ENCODE measurements at regions not wholly inside any gene's neighbourhood (a gene's known extent, or its start where the extent isn't known, plus 50 kb on each side); places are given as distances from the start of the nearest gene placed in this dataset.

DNA sequence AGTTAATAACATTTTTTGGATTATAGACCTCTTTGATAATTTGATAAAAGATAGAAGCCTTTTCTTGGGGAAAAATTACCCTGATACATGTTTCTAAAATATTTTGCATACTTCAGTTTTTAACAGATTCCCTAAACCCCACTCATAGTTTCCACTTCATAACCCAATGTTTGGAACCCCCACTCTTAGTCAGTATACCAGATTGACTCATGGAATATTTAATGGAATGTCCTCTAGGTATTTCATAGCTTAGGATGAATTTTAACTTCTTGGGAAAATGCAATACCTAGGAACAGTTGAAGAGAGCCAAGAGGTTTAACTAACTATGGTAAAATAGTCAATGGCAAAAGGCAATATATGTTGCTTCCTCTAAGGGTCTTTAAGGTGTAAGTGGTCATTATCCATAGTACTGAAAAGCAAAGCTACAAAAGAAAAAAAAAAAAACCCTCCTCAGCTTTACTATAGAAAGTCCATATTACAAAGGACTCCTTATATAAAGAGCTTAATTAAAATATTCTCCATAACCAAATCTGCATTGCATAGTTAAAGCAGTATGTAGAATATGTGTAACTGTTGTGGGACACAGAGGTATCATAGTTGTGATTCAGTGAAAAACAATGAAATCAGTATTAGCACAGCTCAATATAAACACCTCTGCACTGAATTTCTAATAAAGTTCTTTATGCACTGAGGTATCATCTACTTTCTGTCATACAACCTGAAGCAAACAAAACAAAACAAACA, 159.9 kb downstream of the PCDH7 start:
- no peak for DNase-seq

DNA sequence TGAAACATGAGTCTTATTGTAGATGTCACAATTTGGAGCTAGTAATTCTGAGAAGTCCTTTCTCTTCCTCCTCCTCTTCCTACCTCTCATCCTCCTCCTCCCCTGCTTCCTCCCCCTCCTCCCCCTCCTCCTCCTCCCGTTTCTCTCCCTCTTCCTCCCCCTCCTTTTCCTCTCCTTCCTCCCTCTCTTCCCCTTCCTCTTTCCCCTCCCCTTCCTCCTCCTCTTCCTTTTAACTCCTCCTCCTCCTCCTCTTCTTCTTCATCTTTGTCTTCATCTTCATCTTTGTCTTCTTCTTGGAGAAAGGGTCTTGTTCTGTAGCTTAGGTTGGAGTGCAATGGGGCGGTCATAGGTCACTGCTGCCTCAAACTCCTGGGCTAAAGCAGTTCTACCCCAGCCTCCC, 161.8 kb downstream of the PCDH7 start:
- no peak for DNase-seq

DNA sequence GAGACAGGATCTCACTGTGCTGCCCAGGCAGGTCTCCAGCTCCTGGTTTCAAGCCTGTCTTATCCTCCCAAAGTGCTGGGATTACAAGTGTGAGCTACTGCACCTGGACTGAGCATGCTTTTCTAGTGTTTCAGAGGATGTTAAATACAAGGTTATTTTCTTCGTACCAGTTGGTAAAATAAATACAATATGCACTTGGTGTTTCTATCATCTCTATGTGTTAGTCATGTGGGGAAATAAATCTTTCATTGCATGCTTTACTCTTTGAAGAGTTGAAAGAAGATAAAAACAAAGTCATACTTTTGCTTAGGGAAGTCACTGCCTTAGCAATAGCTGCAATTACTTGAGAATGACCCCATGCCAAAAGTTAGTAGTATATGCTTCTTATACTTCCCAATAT, 162.3 kb downstream of the PCDH7 start:
- DNase-seq, result no peak

DNA sequence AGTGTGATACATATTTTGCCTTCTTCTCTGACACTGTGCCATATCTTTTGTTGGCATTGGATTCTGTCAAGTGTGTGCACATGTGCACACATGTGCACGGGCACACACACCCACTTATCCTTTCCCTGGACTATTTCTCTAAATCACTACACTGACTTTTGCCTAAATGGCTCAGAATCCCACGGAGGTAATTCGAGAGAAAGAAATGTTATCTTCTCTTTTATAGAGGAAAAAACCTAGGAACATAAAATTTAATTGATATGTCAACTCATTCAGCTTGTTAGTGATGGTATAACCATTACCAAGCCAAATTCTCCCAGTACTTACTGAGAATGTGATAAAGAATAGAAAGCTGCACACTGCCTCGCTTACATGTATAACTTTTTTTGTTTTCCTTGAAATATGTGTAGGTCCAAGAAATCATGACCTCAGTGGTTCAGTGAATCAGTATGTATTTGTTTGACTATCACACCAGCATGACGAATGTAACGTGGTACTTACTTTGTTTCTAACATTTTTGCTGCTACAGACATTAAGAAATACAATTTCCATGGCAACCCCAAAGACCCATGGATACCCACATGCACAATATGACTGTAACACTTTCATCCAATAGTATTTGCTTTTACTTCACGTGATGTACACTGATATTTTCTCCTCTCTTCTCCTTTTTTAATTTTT, 163.0 kb downstream of the PCDH7 start:
- no peak for DNase-seq

DNA sequence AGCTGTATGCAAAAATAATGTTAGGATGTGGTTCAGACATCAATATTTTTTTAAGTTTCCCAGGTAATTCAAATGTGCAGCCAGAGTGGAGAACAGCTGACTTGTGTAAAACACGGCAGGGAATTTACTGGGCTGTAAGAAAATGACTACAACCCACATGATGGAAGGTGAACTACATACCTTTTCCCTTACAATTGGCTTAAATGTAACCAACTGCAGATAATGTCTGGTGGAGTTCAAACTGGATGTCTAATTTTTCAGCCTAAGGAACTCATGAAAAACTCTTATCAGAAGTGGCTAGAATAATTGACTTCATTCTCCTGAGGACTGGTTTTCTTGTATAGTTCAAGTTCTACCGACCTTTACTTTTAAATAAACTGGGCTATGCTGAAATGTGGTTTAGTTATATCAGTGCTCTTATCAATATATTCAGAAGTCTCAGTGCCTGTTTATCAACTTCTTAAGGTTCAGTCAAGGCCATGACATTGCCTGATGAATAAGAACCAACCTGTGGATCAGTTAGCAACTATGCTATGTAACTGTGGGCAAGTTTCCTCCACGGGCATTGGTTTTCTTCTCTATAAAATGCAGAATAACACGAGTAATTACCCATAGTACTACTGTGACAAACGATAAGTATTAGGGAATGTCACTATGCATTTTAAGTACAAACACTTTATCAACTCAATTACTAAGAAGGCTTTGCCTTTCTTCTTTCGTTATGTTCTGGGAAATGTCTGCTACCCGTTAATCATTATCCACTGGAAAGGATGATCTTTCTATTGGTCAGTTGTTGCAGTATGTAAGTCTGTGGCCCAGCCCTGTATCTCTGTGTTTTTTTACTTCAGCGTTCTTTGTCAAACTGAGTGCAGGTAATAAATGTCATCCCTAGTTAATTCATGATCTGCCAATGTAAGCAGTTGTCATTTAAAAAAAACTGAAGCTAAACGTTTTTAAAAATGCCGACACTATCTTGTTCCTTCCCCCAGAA, 181.6 kb downstream of the PCDH7 start:
- DNase-seq, result no peak

DNA sequence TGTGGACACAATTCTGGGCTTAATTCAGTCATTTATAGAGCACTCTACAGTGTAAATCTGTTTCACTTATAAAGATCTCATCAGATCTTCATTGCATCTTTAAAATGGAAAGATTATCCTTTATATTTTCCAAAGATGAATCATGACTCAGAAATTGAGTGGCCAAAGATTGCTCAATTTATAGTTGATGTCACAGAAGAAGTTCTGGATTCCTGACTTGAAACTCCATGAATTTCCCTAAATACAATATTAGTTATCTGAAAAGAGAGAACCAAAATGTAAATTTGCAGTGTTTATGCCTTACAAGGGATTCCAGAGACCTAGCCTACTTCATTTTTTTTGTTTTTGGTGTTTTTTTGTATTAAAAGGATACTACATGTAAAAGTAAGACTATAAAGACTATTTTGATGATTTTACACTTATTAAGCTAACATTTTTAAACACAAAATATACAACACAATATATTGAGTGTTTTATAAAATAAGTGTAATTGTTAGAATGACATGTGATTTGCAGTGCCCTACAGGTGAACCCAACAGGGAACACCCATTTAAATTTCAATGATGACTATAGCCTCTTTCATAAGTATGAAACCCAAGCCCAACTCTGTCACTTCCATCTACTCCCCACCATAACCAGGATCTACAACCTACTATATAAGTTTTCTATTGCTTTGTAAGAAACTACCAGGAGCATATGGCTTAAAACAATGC, 183.5 kb downstream of the PCDH7 start:
- no peak for DNase-seq

DNA sequence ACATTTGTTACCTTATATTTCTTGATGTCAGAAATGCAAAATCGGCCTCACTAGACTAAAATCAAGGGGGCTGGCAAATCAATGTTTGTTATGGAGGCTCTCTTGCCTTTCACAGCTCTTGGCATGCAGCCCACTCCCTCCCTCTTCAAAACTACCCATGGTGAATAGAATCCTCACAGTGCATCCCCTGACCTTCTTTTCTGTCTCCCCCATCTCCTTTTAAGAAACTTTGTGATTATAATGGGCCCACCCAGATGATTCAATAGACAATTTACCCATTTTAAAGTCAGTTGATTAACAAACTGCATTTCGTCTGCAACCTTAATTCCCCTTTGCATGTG, 184.0 kb downstream of the PCDH7 start:
- DNase-seq, result no peak

DNA sequence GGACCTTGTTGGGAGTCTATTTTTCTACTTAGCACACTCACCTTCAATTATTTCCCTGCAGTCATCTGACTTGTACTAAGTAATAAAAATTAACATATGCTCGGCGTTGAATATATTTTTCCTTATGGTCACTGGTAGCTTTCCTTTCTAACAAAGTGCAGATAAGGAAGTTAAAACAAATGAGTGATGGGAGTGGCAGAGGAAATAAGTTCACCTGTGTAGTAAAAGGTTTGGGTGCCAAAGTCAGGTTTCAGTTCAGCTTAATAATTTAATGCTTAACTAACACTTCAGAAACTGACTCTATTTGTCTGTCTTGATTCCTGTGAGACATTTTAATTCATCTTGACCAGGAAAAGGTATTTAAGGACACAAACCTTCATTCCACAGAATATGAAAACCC, 184.4 kb downstream of the PCDH7 start:
- DNase-seq, result no peak

DNA sequence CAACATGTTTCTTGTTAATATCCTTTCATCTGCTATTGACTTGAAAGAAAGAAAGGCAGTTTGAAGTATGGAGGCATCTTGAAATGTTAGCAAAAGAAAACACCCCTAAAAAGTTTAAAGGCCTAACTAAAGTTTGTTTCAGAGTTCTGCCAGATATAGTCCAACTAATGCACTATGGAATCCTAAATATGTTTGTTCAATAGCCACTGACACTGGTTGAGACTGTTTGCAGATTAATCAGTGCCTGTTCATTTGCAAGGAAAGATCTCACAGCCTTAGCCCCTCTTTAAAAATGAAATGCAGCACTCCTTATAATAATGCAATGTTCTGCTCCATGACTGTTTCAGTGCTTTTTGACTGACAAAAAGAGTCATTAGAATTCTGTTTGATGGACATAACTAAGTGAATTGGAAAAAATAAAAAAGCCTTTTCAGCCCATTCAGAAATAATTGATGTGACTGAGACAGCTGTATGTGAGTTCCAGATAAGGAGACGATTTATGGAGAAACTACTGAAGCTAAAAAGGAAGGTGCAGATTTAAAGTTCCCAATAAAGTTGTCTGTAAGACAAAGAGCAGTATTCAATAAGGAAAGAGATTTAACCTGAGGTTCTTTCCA, 192.0 kb downstream of the PCDH7 start:
- no peak for DNase-seq

DNA sequence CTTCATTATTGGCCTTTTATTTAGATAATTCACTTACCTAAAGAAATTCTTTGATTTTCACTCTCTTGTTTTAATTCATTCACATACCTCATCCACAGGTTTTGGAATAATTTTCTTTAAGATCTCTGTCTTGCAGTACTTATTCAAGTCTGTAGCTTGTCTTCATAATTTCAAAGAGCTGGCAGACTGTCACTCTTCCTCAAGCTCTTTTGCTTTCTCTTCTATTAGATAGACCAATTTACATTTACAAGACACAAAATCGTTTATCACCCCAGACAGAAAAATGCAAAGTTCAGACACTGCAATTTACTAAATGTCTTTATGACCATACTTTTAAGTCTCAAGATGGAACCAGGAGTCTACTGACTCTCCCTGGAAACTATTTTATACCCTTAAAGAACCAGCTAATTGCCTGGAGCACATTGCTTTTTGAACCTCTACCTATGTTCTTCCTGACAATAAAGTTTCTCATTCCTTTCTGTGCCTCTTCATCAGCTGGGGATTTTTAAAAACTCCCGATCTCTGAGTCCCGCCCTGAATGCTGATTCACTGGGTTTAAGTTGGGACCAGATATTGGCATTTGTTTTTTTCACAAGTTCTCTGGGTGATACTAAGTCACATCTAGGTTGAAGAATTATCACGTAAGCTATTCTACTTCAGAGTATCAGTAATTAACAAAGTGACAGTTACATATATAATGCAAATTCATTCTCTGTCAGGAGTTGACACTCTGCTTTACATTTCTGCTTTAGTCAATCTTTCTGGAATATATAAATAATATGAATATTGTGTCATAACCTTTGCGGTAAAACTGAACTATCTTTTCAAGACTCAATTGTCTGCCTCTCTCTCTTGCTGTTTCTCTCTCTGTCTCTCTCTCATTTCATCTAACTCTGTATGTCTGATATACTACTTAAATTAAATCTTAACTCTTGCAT, 196.4 kb downstream of the PCDH7 start:
- no peak for DNase-seq

DNA sequence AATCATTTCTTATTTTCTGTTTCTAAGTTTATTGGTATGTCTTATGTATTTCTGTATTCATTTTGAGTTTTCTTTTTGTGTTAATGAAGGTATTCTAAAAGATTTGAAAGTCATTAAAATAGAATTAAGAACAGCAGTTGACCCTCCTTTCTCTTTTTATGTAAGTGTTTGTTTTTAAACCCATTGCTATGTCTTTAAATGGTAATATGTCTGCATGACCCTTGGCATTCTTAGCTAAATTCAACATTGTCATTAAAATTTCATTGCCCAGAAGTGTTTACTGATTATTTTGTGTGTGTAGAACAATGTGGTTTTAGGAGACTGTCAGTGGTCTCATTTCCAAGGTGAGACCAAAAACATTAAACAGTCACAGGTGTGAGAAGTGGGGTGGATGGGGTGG, 197.8 kb downstream of the PCDH7 start:
- no peak for DNase-seq

DNA sequence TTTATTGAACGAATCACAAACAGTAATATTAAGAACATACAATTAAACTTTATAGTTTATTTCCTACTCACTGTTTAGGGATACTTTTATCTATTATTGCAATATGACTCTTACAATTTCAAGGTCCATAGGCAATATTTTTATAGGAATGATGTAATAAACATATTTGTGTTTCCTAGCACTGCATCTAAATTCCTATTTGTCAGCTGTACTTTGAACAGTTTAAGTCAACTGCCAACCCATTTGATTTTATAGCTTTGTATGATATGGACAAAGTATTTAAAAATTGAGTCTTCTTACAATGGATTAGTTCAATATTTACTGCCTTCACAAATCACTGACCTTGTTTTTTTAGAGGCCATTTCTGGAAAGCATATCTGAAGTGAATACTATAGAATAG, 199.3 kb downstream of the PCDH7 start:
- DNase-seq, result no peak

DNA sequence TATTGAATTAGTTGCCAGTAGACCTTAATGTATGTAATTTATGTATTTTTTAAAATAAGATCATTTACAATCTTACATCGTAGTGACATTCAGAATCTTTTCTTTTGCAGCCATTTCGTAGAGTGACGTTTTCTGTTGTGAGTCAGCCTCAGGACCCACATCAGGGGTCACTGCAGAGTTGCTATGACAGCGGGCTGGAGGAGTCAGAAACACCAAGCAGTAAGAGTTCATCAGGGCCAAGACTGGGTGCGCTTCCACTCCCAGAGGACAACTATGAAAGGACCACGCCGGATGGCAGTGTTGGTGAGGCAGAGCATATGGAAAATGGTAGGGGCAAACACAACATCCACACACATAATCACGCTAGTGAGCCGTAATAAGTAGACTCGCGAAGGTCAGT, 199.9 kb downstream of the PCDH7 start:
- no peak for DNase-seq

DNA sequence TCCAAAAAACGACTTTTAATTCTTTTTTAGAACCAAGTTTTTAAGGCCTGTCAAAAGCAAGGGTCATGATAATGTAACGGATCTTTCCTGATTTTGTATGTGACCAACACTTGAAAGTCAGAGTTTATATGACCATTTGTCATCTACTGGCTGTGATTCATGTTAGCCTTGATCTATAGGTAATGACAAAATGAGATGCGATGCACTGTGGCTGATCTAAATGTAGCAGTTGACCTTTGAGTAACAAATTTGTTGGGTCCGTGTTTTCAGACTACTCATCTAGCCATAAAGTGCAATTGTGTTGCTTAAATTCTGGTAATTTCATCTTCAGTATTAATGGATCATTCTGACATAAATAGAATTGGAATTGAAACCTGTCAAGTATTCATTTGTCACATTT, 202.5 kb downstream of the PCDH7 start:
- DNase-seq, result no peak

DNA sequence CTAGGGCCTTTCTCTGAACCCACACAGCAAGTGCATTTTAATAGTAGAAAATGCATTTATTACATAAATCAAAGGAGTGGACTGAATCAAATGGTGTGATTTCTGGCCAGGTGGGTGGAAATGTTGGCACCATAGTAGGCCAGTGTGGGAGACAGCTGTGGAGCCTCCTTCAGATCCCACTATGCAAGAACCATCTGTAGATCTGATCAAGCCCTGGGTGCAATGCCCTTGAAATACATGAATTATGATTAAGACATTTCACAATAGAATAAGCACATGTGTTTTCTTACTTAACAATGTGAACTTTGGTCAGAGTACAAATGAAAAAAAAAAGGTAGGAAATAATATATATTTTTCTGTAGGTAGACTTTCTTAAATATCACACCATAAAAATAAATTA, 204.3 kb downstream of the PCDH7 start:
- DNase-seq, result no peak

DNA sequence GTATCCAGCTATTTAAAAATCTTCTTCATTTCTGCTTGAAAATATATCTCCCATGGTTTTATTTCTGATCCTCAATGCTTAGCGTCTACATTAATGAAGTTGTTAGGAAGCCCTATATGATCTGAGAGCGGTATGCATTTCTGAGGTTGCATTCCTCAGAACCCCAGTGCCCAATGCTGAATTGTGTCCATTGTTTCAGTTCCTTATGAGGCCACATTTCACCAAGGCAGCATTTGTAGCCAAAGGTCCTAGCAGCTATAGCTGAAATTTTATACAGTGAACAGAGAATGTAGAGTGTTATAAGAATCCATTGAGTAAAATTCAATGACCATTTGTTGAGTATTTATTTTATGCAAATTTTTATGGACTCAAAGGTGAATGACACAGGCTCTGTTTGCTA, 209.5 kb downstream of the PCDH7 start:
- DNase-seq, result no peak

DNA sequence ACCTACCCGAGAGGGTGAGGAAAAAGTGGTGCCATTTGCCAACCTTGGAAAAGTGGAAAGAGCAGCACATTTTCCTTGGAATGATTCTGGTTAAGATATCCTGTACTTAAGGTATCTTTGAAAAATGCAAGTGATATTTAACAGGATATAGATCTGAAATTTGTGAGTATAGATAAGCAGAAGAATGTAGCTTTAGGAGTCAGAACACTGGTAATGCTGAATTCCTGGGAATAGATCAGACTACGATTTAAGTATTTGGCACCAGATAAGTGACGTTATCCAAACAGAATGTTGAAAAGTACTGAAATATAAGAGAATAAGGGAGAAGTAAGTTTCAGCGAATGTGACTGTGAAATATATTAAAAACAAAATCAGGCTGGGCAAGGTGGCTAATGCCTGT, 210.1 kb downstream of the PCDH7 start:
- no peak for DNase-seq

DNA sequence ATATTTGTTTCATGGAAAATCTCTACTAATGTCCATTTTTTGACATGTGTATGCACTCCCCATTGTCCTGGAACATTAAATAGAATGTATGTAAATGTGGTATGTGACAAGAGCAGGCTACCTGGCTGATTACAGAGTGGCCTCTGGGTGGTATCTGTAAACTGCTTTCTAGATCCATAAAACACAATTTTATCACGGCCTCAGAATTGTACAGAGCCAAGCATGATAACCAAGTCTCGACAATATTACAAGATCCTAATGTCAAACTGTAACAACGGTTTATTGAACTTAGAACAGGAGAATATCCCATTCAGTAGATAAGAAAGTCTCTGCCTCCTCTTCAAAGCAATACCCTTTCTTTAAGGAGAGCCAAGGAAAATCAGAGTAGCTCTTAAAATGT, 212.4 kb downstream of the PCDH7 start:
- DNase-seq, result no peak

DNA sequence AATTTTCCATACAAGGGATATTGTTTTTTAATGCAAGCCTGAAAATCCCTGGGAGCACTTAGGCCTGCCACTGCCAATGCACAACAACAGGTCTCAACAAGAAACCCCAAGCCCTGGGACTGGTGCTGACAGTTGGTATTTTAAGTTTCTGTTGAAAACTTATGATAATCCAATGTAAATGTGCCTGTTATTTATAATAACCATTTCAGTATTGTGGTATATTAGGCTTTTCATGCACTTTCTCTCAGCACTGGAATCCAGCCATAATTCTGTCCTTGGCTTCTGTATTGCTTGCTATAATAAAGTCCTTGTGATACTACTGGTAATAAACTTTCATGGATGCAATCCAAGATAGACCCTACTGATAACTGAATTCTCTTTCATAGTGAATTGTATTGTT, 218.9 kb downstream of the PCDH7 start:
- no peak for DNase-seq

DNA sequence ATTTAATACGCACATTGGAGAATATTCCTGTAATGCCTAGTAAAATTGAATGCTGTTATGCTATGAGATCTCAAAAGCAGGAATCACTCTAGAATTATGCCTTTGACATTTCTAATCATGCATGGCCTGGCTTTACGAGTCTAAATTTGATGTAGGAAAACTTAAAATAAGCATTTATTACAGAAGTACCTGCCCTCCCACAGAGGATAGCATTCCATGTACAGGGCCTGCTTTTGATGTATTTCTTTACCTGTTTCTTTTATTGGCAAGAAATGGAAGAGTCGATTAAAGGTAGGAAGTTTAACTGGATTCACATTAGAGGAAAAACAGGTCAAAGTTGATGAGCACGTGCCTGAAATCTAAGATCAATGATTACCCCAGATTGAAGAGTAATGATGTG, 219.5 kb downstream of the PCDH7 start:
- DNase-seq, result no peak

DNA sequence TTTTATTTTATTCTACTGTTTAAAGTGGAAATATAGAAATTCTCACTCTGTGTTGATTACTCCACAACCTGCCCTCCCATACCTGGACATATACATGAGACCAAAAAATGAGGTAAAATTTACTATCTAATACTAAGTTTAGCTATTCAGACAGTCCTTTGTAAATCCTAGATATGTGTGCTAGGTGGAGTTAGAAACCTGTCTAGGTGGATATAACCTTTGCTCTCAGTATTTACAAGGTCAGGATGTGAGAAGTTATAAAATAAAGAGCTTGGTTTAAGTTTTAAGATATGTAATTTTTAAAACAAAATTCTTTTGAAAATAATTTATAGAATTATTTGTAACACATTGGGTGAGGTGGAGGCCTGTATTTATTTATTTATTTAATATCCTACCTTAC, 221.5 kb downstream of the PCDH7 start:
- no peak for DNase-seq

DNA sequence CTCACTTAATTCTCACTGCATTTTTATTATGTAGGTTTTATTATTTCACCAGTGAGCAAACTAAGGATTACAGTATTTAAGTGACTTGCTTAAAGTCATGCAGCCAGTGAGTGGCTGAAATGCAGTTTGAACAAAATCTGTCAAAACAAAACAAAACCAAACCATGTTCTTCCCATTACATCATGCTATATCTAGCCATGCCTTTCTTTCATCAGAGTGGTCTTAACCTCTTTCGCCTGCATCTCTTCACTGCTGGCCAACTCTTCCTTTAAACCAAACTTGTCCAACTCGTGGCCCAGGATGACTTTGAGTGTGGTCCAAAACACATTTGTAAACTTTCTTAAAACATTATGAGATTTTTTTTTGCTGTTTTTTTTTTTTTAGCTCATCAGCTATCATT, 223.2 kb downstream of the PCDH7 start:
- no peak for DNase-seq
